ENCODE measurements at regions not wholly inside any gene's neighbourhood (a gene's known extent, or its start where the extent isn't known, plus 50 kb on each side); places are given as distances from the start of the nearest gene placed in this dataset.

GRCh38 chr10:114770009-114770408 is 51.6 kb upstream of the FHIP2A start:
- H3K36me3 ChIP-seq, result no peaks in the 10 kb centered on the region
- H3K9me3 ChIP-seq, result no peaks in the 10 kb centered on the region
- intact Hi-C loops (cut with DNase I), result loop anchor here in 1 of 10 donors (5.0 kb wide), 1 partner anchor 73 kb away; no protein-coding TSS in a partner anchor
- no peak overlapping the region for H3K27ac ChIP-seq
- no peak for TF ChIP-seq CTCF (IDR thresholded peaks at IDR 0.05)
- H3K27me3 ChIP-seq, result peaks cover 0 to 36% (median 0%) of the 10 kb centered on the region in 7 donors
- H3K4me3 ChIP-seq, result no peak overlapping the region
- peaks cover 0 to 32% (median 14%) of the 10 kb centered on the region in 9 donors for H3K4me1 ChIP-seq
- DNase-seq (no peak), ATAC-seq (no peak)

GRCh38 chr10:114771157-114771556 is 50.4 kb upstream of the FHIP2A start:
- Histone ChIP-seq H3K27me3 (peaks cover 0 to 27% (median 0%) of the 10 kb centered on the region in 7 donors), H3K9me3 (no peaks in the 10 kb centered on the region), H3K4me3 (no peak overlapping the region), H3K4me1 (peaks cover 0 to 20% (median 9%) of the 10 kb centered on the region in 9 donors), H3K36me3 (no peaks in the 10 kb centered on the region), H3K27ac (no peak overlapping the region)
- intact Hi-C loops (cut with DNase I), result loop anchor here in 1 of 10 donors (5.0 kb wide), 1 partner anchor 74 kb away; no protein-coding TSS in a partner anchor
- ATAC-seq (no peak), DNase-seq (no peak)
- no peak for TF ChIP-seq CTCF (IDR thresholded peaks at IDR 0.05)
- WGBS, 2 donors, result 88 to 89% methylated on average over 1 of the region's 1 CpG

GRCh38 chr10:114771749-114772148 is 49.8 kb upstream of the FHIP2A start:
- H3K9me3 ChIP-seq, result no peaks in the 10 kb centered on the region
- no peak for DNase-seq
- no peak for TF ChIP-seq CTCF (IDR thresholded peaks at IDR 0.05)
- peaks cover 0 to 14% (median 9%) of the 10 kb centered on the region in 9 donors for H3K4me1 ChIP-seq
- no peak overlapping the region for H3K27ac ChIP-seq
- no peak overlapping the region for H3K4me3 ChIP-seq
- intact Hi-C loops (cut with DNase I), result loop anchor here in 1 of 10 donors (5.0 kb wide), 1 partner anchor 74 kb away; no protein-coding TSS in a partner anchor
- H3K36me3 ChIP-seq, result no peaks in the 10 kb centered on the region
- no peak for ATAC-seq
- H3K27me3 ChIP-seq, result peaks cover 0 to 21% (median 0%) of the 10 kb centered on the region in 7 donors
